Globus pallidus (tissue), 1 donor: ENCODE measurements at regions not wholly inside any gene's neighbourhood (a gene's known extent, or its start where the extent isn't known, plus 50 kb on each side); places are given as distances from the start of the nearest gene placed in this dataset.
"Not testable (repeated sequence)": the region's sequence is repeated elsewhere in the genome, so short reads cannot be mapped to it uniquely, and the experiment has no call there.

Source experiments
- DNase-seq: peaks from one replicate; pipeline ENCODE4 v3.0.0-alpha.2; 2015; ENCODE audit warnings: low spot score

DNA sequence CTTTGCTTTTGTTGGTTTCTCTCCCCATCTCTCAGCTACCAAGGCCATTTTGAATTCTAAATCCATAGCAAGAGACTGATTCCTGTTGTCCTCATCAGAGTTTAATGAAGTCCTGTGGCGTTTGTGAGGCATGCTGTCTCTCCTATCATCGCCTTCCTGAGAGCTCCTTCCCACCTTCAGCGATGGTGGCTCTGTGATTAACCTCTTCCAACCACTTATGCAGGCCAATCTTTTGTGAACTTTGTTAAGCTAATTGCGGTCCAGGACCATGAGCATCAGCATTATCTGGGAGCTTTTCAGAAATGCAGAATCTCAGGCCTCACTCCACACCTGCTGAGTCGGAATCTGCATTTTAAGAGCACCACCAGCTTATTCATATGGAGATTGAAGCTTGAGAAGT, 272.5 kb upstream of the CDYL start:
- DNase-seq: no peak

DNA sequence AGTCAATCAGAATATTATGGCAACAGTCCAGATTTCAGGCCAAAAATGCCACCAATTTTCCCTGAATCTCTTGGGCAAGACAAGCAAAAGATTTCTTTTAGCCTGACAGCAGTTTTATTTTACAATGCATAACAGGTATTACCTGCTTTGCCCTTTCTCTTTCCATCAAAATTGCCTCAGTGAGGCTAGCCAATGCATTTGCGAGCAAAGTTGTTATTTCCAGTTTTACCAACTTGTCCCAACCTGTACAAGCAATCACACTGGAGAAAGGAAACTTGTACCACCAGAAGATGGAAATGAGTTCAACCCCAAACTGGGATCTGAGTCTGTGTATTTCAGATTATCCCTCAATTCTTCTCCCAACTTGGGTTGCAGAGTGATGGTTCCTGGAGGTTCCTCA, 279.9 kb upstream of the CDYL start:
- DNase-seq: no peak

DNA sequence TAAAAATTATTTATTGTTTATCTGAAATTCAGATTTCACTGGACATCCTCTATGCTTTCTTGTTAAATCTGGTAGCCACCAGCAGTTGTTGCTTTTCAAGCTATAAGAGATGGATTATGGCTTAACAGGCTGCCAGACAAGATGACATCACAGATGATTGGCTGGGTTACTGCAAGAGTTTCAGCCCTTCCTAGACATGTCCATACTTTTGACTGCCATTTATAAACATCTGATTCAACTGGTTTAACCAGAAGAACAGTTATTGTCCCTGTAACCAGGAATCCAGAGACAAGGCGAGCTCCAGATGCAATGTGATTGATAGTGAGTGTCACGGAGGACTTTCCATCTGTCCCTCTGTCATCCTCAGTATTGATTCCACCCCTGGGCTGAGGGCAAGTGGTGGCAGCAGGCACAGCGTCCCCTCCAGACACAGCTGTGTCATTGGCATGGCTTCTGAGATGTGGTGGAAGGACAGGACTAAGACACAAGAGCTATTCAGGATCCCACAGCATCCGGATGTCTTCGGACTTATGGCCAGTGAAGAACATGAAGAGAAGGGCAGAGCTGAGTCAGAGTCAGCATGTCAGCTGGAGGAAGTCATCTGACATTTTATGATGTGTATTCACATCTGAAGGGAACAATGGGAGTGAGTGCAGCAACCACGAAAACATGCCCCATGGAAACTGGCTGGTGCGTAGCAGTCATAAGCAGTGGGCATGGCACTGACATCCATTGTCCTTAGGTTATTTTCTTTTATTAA, 284.5 kb upstream of the CDYL start:
- DNase-seq: no peak

DNA sequence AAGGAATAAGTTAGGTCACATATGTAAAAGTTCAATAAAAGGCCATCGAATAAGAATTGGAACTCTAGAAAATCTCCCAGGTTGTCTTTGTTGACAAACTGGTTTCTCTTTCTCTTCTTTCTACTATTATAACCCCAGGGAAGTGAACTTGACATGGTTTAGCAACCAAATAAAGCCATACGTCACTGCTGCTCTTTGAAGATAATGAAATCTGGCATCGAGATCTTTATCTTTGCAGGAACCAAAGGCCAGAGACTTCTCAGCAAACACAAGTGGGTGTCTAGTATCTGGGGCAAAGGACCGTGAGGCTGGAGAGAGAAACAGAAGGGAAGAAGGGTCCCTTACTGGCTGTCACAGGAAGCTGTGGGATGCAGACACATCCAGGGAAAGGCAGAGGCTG, 286.7 kb upstream of the CDYL start:
- DNase-seq: no peak

DNA sequence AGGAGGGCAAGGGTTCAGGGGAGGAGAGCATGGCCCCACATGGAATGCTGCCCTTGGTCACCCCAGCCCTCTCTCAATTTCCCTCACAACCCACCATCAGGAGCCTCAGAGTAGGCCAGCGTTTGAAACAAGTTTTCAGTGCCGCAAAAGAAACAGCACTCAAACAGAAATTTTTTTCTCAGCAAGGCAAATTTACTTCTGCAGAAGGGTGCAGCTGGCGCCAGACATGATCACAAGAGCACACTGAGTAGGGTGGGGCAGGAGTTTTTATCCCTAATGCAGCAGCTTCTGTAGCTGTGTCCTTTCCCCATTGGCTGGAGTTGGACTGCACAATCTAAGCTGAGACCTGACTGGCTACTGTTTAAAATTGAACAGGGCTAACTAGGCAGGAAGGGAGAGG, 287.8 kb upstream of the CDYL start:
- no peak for DNase-seq

DNA sequence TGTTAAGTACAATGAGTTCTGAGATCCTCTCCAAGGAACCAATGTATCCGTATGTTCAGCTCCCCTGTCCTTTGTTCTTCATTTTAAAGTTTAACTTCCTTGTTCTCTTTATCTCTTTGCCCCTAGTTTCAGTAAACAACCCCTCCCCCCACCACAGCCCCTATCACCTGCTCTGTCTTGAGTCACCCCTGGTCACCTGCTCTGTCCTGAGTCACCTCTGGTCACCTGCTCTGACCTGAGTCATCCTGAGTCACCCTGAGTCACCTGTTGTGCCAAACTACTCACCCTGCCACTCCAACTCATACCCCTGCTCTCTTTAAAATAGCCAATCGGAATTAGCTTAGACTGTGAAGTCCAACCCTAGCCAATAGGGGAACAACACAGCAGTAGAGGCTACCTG, 288.7 kb upstream of the CDYL start:
- DNase-seq: no peak

DNA sequence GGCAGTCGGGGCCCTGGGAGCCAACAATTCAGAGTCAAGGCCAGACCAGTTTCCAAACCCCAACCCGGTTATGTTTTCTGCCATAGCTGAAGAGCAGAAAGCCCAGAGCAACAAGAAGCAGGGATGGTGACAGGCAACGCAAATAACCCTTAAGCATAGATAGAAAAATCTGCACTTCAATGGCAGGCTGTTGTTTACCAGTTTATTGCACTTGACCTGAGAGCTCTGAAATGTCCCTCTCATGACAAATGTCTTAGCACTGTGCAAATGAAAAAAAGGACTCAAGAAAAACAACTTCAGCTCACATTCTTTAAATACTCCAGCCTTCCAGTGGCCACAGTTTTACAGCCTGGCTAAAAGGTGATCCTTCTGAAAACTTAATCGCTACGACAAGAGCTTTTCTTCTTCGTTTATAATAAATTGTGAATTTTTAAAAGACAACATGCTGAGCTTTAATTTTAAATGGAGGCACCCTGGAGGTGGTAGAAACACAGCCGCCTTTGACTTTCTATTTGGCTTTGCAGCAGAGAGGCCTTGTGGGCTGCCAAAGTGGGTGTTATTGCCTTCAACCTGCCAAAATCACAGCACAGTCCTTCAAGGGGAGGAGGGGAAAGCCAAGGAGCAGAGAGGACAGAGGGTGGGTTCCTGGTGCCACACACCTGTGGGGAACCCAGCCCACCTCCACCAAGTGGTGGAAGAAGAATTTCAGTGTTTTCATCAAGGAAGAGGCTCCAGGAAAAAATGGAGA, 289.5 kb upstream of the CDYL start:
- DNase-seq: no peak

DNA sequence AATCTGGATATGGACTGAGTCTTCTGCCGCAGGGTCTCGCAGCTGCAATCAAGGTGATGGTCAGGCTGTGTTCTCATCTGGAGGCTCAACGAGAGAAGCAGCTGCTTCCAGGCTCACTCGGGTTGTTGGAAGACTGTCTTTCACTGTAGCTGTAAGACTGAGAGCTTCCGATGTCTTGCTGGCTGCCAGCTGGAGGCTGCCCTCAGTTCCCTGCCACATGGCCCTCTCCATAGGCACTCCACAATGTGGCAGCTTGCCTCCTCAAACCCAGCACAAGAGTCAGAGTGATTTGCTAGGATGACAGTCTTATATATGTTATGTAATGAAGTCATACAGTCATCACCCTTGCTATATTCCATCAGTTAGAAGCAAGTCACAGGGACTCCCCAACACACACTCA, 290.5 kb upstream of the CDYL start:
- DNase-seq: no peak

DNA sequence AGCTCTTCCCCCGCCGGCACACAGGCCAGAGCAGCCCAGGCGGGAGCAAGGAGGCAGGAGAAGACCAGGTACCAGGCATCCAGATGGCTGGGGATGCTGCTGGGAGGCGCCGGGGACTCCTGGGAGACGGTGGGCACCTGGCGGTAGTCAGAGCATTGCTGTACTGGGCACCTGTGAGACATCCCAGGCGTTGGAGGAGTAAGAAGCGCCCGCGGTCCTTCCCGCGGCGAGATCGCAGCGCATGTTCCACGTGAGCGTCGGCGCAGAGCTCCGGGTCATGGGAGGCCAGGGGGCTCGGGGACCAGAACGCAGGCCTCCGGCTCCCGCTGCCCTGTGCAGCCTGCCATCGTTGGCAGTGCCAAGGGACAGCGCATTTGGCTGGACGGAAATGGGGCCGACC, 293.7 kb upstream of the CDYL start:
- no peak for DNase-seq

DNA sequence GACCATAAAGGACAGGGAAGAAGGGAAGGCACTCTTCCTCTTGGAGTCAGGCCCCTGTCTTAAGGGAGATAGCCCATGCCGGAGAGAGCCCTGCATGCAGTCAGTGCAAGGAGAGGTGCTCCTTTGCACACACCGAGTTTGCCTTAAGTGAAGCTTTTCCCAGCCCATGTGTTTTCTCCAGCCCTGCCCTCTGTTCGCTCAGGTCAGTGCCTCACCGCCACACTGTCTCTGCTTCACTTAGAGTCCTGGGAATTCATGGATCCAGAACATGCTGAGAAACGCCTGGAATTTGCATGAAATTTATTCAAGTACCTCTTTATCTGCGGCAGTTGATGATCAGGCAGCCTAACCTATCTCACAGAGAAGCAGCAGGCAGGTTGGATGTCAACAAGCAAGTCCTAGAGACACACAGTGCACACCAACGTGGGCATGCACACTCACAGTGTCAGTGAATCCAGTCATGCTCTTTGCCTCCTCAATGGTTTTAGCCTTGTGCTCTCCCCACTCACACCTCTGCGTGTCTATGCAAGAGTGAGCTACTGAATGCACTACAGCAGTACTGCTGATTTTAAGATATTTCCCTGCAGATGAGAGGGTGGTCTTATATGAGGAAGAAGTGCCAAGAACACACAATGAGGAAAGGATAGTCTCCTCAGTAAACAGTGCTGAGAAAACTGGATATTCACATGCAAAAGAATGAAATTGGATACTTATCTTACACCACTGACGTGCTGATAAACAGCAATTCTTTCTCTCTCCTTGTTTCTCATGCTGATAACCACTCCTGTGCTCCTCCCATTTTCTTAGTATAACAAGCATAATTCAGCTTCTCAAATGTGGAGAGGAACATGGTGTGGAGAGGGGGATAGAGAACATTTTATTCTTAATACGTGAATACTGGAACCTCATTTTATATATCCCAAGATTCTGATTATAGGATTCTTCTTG, 295.1 kb upstream of the CDYL start:
- no peak for DNase-seq

DNA sequence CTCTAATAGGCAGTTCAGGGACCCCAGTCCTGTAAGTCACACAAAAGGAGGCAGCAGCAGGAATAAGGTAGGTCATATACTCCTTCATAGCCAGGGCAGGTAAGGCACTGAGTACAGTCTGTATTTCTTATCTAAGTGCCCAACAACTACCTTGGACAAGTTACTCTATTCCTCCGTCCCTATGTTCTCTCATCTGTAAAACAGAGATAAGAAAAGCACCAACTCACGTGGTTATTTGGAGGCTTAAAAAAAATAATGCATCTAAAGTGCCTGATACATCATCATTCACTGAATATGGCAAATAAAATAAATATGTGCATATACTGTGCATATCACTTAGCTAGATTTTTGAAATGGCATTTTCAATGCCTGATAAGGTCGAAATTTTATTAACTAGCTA, 298.1 kb upstream of the CDYL start:
- DNase-seq: no peak

DNA sequence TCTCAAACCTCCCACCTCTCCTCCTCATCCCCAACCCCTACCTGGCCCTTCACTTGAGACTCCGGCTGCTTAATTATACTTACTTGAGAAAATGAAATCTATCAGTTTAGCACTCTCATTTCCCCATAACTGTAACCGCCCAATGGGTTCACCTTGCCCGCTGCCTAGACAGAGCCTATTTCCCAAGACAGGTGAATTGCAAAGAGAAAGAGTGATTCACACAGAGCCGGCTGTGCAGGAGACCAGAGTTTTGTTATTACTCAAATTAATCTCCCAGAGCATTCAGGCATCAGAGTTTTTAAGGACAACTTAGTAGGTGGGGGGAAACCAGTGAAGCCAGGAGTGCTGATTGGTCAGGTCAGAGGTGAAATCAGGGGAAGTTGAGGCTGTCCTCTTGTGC, 301.4 kb upstream of the CDYL start:
- no peak for DNase-seq

DNA sequence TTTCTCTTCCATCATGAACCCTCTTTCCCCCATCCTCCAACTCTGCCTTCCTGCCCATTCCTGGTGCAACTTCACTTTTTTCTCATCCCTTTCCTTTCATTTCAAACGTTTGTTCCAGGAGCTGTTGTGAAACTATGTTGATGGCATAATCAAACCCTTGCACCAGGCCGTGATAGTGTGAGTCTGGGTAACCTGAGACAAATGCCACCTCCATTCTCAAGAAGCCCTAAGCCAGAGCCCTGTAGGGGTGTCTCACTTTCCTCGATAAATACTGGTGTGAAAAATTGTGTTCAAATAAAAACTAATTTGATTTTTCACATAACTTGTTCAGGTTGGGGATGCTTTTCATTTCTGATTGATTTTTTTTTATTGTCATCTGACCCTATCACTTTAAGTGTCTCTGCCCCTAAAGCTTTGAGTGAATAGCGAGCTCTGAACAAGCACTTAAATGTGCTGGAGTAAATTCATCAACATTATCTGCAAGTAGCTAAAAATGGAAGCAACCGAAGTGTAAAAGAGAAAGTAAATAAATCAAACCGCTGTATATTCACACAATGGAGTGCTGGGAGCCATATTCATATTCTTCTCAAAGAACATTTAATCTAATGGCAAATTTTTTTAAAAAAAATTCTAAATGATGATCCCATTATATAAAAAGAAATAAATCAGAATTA, 303.1 kb upstream of the CDYL start:
- no peak for DNase-seq

DNA sequence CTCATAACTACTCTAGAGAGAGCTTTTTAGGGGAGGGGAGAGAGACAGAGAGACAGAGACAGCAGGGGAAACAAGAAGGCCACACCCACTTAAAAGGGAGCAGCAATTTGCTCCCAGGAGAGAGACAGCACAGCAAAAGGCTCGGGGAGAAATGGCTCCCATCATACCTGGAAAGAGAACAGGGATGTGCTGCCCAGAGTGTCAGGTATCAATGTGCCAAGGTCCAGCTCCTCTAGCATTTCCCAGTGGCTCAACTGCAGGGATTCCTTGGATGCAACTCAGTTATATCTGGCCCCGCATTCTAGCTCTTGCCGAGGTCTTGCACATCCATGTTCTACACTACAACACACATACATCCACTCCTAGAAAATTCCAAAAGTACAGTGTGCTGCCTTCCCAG, 304.0 kb upstream of the CDYL start:
- no peak for DNase-seq

DNA sequence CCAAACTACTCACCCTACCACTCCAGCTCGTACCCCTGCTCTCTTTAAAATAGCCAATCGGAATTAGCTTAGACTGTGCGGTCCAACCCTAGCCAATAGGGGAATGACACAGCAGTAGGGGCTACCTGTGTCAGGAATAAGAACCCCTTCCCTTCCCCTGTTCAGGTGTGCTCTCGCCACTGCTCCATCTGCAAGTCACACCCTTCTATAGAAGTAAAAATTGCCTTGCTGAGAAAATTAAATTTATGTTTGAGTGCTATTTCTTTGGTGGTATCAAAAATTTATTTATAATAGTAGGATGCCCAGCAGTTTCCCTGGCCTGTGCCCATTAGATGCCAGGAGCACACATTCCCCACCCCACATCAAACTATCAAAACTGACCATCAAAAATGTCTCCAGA, 304.7 kb upstream of the CDYL start:
- DNase-seq: not testable (repeated sequence)

DNA sequence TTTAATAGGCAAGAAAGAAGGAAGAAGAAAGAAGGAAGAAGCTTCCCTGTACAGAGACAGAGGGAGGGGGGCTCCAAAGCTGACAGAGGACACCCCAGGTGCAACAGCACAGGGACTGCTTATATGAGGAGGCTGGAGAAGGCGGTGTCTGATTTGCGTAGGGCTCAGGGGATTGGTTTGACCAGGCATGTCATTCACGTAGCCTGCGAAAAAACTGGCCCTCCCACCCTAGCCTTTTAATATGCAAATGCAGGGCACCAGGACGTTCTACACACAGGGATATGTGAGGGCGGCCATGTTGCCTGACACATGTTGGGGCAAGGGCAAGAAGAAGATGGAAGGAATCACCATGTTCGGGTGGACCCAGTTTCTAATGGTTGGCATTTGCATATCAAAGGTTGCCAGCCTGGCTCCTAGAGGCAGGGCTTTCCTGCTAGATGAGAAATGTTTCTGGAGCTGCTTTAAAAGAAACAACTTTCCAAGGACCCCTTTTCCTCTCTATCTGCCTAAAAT, 305.4 kb upstream of the CDYL start:
- DNase-seq: no peak

DNA sequence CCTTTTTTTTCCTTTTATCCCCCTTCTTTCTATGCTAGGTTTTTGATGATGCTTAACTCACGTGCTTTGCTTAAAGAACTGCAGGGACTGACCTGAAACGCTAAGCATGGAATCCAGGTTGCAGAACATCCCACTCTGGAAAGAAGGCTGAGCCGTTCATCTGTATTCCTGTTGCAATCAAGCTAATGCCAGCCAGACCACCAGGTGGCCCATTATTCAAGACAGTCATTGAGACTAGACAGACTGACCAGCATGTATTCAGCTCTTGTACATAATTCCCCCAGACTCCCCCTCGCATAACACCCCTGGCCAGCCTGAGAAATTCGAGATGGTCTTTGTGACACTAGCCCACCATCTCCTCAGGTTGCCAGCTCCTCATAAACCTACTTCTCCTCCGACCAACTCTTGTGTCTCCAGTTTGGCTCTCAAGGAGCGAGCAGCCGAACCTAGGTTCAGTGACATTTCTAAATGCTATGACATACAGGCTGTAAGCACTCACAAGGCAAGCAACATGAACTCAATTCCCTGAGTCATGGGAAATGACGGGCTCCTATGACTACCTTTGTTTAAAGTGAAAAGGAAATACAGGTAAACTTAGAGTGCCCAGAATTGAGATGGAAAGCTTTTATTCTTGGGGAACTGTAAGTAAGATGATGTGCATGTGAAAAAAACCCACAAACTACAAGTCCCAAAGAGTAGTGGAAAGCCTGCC, 309.3 kb upstream of the CDYL start:
- DNase-seq: peak; percentile 11

DNA sequence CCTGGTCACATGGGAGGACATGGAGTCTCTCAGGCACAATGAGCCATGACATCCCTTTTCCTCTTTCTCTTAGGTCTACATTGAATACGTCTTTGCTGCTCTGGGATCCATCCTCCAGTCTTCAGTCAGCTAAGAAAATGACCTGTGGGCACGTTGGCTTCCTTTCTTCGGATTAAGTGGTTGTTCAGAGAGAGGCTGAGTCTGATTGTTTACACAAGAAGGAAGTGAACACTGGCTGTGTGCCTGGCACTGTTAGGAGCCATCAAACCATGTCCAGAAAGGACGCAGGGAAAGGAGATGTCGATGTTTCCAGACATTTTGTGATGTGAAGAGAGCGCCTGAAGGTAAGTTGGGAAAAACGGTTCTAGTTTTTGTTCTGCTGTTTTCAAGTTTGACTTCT, 309.9 kb upstream of the CDYL start:
- DNase-seq: peak; percentile 26

DNA sequence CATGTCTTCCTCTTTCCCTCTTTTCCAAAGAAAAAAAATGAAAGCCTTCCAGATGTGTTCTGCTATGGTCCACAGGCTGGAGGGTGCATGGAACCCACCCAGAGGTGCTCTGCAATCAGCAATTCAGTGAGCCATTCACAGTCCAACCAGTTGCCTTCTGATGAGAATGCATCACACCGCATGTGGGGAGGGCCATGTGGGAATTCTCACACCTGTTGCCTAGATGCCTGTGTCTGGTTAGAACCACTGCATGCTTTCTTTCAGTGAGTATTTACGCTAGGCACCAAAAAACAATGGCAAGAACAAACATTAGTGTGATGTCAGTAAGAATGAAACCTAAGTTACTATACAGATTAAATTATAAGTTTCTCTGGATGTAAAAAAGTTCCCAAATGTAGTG, 311.6 kb upstream of the CDYL start:
- DNase-seq: no peak

DNA sequence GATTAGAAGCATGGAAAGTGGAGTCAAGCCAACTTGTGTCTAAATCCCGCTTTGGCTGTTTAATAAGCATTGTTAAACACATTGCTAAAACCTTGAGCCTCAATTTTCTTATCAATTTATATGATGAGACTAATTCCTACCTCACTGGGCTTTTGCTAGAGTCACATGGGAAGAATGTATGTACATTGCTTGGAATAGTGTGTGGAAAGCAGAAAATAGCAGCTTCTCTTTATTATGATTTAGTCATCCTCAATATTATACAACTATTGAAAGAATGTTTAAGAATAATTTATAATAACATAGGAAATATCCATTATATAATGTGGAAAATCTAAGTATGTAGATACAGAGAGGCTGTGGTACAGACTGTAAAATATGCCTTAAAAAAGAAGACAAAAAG, 313.0 kb upstream of the CDYL start:
- no peak for DNase-seq
